GM19463 (cell line): ENCODE measurements at regions not wholly inside any gene's neighbourhood (a gene's known extent, or its start where the extent isn't known, plus 50 kb on each side); places are given as distances from the start of the nearest gene placed in this dataset.
"Not testable (repeated sequence)": the region's sequence is repeated elsewhere in the genome, so short reads cannot be mapped to it uniquely, and the experiment has no call there.

Experiments used
- ATAC-seq: cut with Tn5 transposase; IDR thresholded peaks from one replicate; pipeline ENCODE4 v1.9.1; 2021; ENCODE audit warnings: mild to moderate bottlenecking, moderate library complexity; ENCODE audit not compliant: unreplicated experiment

DNA sequence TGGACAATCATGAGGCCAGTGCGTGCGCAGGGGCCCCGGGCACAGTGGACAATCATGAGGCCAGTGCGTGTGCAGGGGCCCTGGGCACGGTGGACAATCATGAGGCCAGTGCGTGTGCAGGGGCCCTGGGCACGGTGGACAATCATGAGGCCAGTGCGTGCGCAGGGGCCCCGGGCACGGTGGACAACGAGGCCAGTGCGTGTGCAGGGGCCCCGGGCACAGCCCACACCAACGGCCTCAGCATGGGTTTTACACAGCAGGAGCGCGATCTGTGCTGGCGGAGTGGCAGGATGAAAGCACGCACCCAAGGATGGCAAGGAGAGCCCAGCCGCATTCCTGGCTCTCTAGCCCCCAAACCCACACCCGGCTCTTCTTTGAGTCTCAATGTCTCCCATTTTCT, 78.8 kb downstream of the RFLNA start:
- not testable (repeated sequence) for ATAC-seq

DNA sequence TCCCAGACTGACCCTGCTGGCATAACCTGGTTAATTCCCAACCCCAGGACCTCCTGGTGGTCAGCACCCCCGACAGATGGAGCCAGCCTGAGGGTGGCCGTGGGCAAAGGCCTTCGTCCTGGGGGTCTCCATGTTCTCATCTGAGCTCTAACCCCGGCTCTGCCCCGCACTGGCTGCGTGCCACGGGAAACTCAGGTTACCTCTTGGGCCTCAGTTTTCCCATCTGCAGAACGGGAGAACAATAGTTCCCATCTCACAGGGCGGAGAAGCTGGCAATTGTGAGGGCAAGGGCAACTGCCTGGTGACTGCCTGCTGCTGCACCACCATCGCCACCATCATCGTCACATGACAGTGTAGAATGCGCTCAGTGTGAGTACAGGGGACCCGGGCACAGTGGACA, 77.9 kb downstream of the RFLNA start:
- ATAC-seq: no peak

DNA sequence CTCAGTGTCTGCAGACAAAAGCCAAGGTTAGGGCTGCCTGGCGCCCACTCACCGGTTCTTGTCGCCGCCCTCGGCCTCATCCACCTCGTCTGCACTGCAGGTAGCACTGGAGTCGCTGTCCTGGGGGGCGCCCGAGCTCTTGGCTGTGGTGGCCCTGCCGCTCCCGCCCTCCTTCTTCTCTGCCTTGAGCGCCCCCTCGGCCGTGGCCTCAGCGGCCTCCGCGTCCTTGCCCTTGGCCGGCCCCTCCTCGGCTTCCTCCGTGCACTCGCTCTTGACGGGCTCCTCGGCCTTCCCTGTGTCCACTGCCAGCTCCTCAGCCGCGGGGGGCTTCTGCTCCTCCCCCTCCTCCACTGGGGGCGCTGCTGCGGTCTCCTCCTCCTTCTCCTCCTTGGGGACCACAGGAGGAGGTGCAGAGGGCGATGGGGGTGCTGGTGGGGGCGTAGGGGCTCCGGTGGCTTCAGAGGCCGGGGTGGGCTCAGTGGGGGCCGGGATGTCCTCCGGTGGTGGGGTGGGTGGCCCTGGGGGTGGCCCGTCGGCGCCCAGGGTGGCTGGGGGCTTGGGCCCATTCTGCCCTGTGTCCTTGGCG, 77.2 kb downstream of the RFLNA start:
- ATAC-seq: no peak

DNA sequence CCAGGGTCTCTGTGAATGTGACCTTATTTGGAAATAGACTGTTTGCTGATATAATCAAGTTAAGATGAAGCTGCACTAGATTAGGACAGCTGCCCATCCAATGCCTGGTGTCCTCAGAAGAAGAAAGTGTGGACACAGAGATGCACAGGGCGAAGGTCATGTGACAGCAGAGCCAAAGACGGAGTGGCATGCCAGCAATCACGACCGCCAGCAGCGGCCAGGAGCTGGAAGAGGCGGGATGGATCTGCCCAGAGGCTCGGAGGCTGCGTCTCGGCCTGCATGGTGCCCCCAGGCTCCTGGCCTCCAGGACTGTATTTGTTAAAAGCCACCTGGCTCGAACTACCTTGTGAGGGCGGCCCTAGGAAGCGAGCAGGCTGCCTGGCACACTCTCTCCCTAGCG, 76.5 kb downstream of the RFLNA start:
- no peak for ATAC-seq

DNA sequence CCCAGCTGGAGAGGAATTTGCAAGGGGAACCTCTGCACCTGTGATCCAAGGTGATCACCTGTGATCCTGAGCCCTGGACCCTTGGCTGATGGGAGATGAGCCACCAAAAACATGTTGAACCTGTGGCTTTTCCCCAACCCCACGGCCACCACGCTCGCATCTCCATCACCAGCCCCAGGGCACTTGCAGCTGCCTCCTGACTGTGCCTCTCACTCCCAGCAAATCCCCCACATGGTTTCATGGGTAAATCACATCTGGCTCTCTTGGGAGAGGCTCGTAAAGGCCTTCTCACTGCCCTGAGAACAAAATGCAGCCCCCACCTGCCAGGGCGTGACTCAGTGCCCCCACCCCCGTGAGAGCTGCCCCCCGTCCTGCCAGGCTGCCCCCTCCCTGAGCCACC, 76.0 kb downstream of the RFLNA start:
- ATAC-seq: no peak

GRCh38 chr12:124370384-124370783, 75.5 kb downstream of the RFLNA start:
- ATAC-seq: no peak

DNA sequence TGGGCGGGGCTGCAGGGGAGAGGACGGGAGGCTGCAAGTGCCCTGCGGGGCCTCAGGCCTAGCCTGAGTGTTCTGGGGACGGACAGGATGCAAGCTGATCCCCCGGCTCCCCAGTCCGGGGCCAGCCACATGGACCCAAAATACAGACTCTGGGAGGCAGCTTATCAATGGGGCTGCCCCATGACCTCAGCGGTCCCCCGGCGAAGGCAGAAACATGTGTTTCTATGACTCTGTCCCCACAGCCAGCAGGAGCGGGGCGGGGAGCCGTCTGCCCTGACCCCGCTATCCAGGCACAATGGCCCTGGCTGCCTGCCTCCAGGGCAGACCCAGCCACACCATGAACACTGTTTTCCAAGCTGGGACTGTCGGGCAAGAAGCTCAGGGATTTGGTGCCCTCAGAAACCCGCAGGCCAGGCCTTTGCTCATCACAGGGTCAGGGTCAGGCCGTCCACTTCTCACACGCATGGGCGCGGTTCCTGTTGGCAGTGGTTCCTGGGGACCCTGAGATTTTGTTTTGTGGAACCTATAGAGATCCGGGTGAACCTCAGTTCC, 75.0 kb downstream of the RFLNA start:
- no peak for ATAC-seq

GRCh38 chr12:124369055-124369826, 74.3 kb downstream of the RFLNA start:
- ATAC-seq: no peak

GRCh38 chr12:124368421-124369032, 73.6 kb downstream of the RFLNA start:
- no peak for ATAC-seq

DNA sequence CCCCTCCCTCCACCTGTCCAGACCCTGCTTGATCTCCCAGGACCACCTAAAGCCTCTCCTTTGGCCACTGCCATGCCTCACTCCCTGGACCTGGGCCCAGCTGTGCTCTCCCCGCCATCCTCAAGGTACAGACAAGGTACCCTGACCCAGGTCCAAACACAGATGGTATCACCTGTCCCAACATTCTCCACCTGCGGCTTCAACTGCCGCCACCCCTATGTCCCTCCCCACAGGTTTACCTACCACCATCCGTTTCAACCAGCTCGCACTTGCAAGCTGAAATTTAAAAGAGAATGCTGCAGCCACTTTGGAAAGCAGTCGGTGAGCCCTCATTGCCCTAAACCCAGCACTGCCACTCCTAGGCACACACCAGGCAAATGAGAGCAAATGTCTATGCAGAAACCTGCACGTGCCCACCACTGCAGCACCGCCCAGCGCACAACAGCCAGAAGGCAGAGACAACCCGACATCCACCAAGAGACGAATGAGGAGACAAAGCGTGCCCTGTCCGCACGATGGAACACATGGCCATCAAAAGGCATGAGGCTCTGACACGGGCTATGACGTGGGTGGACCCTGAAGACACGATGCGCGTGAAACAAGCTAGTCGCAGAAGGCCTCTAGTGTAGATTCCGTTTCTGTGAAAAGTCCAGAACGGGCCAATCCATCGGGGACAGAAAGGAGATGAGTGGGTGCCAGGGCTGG, 71.0 kb downstream of the RFLNA start:
- no peak for ATAC-seq
